Activated T-cell treated with anti-CD3 and anti-CD28 coated beads, Interleukin-2, amount 50 U/mL, for 72 hours (primary cell): ENCODE measurements at regions not wholly inside any gene's neighbourhood (a gene's known extent, or its start where the extent isn't known, plus 50 kb on each side); places are given as distances from the start of the nearest gene placed in this dataset.

Source experiments
- ATAC-seq, 2 donors: fragments of 150-1000 bp; cut with Tn5 transposase; replicated peaks in 1 of 2; 2 replicates each; pipeline ENCODE4 v1.10.0; 2021; ENCODE audit warnings: moderate library complexity in 2 of 2, mild to moderate bottlenecking in 1 of 2
- DNase-seq, 2 donors: peaks; one replicate each; pipeline ENCODE4 v3.0.0; 2021 to 2022; ENCODE audit warnings: mixed read lengths in 1 of 2
- H3K27ac Mint-ChIP-seq: one replicate; pipeline ENCODE4 v1.8.0; 2022; ENCODE audit warnings: mild to moderate bottlenecking, moderate library complexity, mixed read lengths
- H3K27me3 Mint-ChIP-seq: one replicate; pipeline ENCODE4 v1.8.0; 2022; ENCODE audit warnings: low read depth, mixed read lengths
- H3K36me3 Mint-ChIP-seq, 2 donors: one replicate each; pipeline ENCODE4 v1.8.0; 2022; ENCODE audit warnings: mixed read lengths in 2 of 2, mild to moderate bottlenecking in 1 of 2; ENCODE audit not compliant: insufficient read depth in 2 of 2
- H3K4me1 Mint-ChIP-seq: one replicate; pipeline ENCODE4 v1.8.0; 2022; ENCODE audit warnings: low read depth, mixed read lengths
- H3K4me3 Mint-ChIP-seq, 2 donors: one replicate each; pipeline ENCODE4 v1.8.0; 2022; ENCODE audit warnings: mild to moderate bottlenecking in 2 of 2, mixed read lengths in 2 of 2, moderate library complexity in 2 of 2
- H3K9me3 Mint-ChIP-seq, 2 donors: one replicate each; pipeline ENCODE4 v1.8.0; 2022; ENCODE audit warnings: mixed read lengths in 2 of 2

DNA sequence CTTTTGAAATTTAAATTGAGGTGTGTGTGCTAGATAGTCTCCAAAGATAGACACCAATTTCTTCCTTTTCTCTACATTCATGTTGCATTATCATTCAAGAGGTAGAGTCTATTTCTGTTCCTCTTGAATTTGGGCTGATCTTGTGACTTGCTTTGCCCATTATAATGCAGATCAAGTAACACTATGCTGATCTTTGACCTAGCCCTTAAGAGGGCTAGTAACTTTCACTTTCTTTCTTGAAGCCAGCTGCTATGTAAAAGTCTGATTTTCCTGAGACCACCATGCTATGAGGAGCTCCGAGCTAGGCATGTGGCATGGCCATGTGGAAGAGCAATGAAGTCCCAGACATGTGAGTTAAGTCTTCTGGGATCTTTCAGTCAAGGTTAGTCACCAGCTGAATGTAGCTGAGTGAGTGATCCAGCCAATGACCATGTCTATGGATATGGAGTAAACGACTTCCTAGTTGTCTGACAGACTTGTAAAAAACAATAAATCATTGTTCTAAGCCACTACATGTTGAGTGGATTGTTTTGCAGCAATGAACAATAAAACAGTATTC is 189.4 kb upstream of the CWC22 start:
- Mint-ChIP-seq H3K36me3 (no peaks in the 10 kb centered on the region), H3K4me1 (no peaks in the 10 kb centered on the region), H3K27ac (no peak overlapping the region), H3K9me3 (peaks cover 0 to 1% of the 10 kb centered on the region in 2 donors), H3K4me3 (peak overlapping the region in 1 of 2 donors; percentile 53), H3K27me3 (peaks cover 6% of the 10 kb centered on the region)
- ATAC-seq (no peak), DNase-seq (no peak)

DNA sequence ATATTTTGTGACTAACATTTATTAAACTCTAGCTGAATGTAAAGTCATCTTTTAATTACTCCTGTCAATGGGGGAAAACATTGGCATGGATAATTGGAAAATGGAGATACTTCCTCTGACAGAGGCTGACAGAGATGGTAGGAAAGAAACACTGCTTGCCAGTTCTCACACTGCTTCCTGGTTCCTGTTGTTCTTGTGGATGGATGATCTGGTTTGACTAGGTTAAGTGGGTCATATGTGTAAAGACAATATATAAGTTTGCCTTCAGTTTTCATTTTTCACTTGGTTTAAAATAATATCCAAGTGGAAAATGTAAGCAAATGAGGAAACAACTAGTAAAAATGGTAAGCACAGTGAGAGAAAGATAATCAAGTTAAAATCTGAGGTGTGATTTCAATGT is 188.8 kb upstream of the CWC22 start:
- no peaks in the 10 kb centered on the region for H3K4me1 Mint-ChIP-seq

DNA sequence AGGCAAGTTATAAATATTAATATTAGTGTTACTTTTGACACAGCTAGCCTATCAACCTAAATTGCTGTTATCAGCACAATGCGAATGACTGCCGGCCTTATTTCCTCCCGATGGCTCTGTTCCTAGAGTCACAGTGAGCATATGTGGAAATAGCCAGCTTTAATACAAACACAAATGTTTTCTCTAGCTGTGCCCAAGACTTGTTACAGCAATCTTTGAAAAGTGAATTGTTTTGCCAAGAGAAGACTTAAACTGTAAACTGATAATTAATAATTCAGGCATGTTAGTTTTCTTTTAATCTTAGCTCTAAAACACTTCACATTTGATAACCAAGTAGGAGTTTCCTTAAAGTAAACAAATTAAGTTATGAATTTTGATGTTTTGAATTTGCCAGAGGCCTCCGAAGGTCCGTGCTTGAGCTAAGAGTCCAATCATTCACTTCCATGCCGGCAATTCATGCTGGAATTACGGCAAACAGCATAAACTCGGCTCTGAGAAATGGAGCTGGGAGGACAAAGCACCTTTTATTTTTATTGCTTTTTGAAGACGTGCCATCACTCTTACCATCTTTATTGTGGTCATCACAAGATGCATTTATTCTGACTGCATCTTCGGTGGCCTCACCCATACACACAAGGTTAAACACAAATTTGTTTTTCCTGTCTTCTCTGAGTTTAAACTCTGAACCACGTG is 184.5 kb upstream of the CWC22 start:
- Mint-ChIP-seq H3K27me3 (peaks cover 6% of the 10 kb centered on the region), H3K9me3 (peaks cover 0 to 3% of the 10 kb centered on the region in 2 donors), H3K27ac (no peak overlapping the region), H3K36me3 (no peaks in the 10 kb centered on the region), H3K4me1 (no peaks in the 10 kb centered on the region), H3K4me3 (no peak overlapping the region)
- DNase-seq, result no peak
- ATAC-seq, result no peak

More for the DNA sequence above, 188.8 kb upstream of the CWC22 start:
- no peak overlapping the region for H3K27ac Mint-ChIP-seq
- H3K9me3 Mint-ChIP-seq, result peaks cover 0 to 1% of the 10 kb centered on the region in 2 donors
- DNase-seq, result no peak
- H3K36me3 Mint-ChIP-seq, result no peaks in the 10 kb centered on the region
- H3K27me3 Mint-ChIP-seq, result peaks cover 6% of the 10 kb centered on the region
- H3K4me3 Mint-ChIP-seq, result no peak overlapping the region
- ATAC-seq, result no peak

DNA sequence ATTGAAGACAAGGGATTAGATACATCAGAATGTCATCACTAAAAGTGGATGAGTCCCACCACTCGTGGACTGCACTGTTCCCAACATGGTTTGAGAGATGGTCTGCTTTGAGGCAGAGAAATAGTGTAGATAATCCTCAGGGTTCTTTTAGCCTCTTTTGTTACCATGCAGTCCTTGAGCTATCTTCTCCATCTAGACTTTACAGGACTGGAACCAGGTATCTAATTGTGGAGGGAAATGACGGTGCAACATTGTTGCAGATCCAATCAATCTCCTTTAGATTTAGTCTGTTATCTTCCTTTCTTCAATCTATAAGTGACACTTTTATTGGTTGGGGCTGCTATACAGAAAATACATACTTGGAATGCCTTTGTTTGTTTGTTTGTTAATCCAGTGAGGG is 183.8 kb upstream of the CWC22 start:
- ATAC-seq, result no peak
- Mint-ChIP-seq H3K36me3 (no peaks in the 10 kb centered on the region), H3K4me1 (no peaks in the 10 kb centered on the region), H3K27me3 (peaks cover 6% of the 10 kb centered on the region), H3K4me3 (no peak overlapping the region), H3K9me3 (peaks cover 0 to 3% of the 10 kb centered on the region in 2 donors), H3K27ac (no peak overlapping the region)
- DNase-seq, result no peak

DNA sequence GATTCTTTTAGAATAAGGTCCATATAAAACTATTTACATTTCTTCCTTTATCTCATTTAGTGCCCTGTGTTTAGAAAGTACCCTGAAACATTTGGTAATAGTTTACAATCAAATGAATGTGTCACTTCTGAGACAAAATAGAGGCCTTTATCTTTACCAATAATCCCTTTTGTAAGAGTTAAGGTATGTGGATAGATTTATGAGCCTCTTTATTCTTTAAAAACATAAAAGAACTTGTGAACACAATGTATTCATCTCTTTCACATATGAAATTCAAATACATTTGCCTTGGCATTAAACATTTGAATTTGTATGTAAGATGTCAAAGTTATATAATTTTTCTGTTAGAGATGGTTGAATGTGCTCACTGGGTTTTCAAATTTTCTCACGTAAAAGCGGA is 180.5 kb upstream of the CWC22 start:
- DNase-seq, result no peak

GRCh38 chr2:180184506-180184905 is 177.4 kb upstream of the CWC22 start:
- Mint-ChIP-seq H3K4me1 (no peaks in the 10 kb centered on the region), H3K9me3 (no peaks in the 10 kb centered on the region), H3K27ac (no peak overlapping the region), H3K27me3 (no peaks in the 10 kb centered on the region), H3K36me3 (no peaks in the 10 kb centered on the region), H3K4me3 (no peak overlapping the region)
- DNase-seq, result no peak
- ATAC-seq, result no peak

More for the DNA sequence above, 180.5 kb upstream of the CWC22 start:
- no peaks in the 10 kb centered on the region for H3K36me3 Mint-ChIP-seq
- H3K4me1 Mint-ChIP-seq, result no peaks in the 10 kb centered on the region
- no peak overlapping the region for H3K27ac Mint-ChIP-seq
- no peak overlapping the region for H3K4me3 Mint-ChIP-seq
- H3K9me3 Mint-ChIP-seq, result peaks cover 0 to 2% of the 10 kb centered on the region in 2 donors
- H3K27me3 Mint-ChIP-seq, result no peaks in the 10 kb centered on the region
- ATAC-seq, result no peak

DNA sequence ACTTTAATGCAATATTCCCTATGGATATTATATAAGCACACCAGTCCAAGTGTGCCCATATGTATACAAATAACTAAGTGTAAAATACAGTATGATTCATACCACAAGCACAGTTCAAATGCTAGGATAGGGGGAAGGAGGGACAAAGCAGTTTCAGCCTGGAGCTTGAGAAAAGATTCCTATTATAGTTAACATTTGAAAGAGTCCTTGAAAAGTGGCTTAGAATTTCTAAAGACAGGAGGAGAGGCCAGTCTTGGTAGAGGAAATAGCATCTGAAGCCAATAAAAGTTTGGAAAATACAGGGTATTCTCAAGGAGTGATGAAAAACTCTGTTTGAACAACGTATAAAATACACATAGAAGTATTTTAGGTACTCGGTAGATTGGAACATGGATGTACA is 173.4 kb upstream of the CWC22 start:
- Mint-ChIP-seq H3K36me3 (no peaks in the 10 kb centered on the region), H3K4me3 (no peak overlapping the region), H3K27me3 (no peaks in the 10 kb centered on the region), H3K9me3 (no peaks in the 10 kb centered on the region), H3K27ac (no peak overlapping the region), H3K4me1 (no peaks in the 10 kb centered on the region)
- no peak for DNase-seq
- ATAC-seq, result no peak

DNA sequence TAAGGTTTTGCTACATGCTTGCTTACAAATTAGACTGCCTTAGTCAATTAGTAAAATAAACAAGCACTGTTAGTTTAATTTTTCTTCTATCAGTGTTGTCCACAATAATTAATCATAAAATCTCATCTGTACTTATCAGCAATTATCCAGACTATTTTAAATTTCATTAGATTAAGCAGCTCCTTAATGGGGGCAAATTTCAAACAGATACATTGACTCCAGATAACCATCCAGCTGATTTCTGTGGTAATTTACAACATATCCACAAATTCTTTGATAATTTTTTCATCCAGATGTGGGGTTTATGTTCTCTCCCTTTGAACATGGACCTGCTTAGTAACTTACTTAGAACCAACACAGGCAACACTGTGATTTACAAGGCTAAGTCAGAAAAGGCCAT is 170.4 kb upstream of the CWC22 start:
- H3K27ac Mint-ChIP-seq, result no peak overlapping the region
- peaks cover 0 to 2% of the 10 kb centered on the region in 2 donors for H3K9me3 Mint-ChIP-seq
- H3K27me3 Mint-ChIP-seq, result no peaks in the 10 kb centered on the region
- DNase-seq (no peak), ATAC-seq (no peak)
- no peaks in the 10 kb centered on the region for H3K4me1 Mint-ChIP-seq
- no peak overlapping the region for H3K4me3 Mint-ChIP-seq
- no peaks in the 10 kb centered on the region for H3K36me3 Mint-ChIP-seq

GRCh38 chr2:180175736-180176135 is 168.6 kb upstream of the CWC22 start:
- ATAC-seq (no peak), DNase-seq (no peak)
- H3K9me3 Mint-ChIP-seq, result peaks cover 0 to 2% of the 10 kb centered on the region in 2 donors
- no peak overlapping the region for H3K27ac Mint-ChIP-seq
- H3K36me3 Mint-ChIP-seq, result no peaks in the 10 kb centered on the region
- H3K27me3 Mint-ChIP-seq, result no peaks in the 10 kb centered on the region
- H3K4me3 Mint-ChIP-seq, result no peak overlapping the region
- H3K4me1 Mint-ChIP-seq, result no peaks in the 10 kb centered on the region

GRCh38 chr2:180174580-180174979 is 167.5 kb upstream of the CWC22 start:
- Mint-ChIP-seq H3K9me3 (peaks cover 2 to 4% of the 10 kb centered on the region in 2 donors), H3K27ac (no peak overlapping the region), H3K27me3 (no peaks in the 10 kb centered on the region), H3K4me1 (no peaks in the 10 kb centered on the region), H3K4me3 (no peak overlapping the region), H3K36me3 (peaks cover 0 to 2% of the 10 kb centered on the region in 2 donors)
- ATAC-seq (no peak), DNase-seq (no peak)

DNA sequence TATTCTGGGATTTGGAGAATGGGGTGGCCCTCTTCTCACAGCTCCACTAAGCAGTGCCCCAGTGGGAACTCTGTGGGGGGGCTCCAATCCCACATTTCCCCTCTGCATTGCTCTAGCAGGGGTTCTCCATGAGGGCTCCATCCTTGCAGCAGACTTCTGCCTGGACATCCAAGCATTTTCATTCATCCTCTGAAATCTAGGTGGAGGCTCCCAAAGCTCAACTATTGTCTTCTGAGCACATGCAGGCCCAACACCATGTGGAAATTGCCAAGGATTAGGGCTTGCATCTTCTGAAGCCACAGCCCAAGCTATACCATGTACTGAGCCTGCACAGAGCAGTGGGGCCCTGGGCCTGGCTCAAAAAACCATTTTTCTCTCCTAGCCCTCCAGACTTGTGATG is 162.4 kb upstream of the CWC22 start:
- Mint-ChIP-seq H3K9me3 (peaks cover 1 to 6% of the 10 kb centered on the region in 2 donors), H3K27me3 (no peaks in the 10 kb centered on the region), H3K36me3 (peaks cover 0 to 2% of the 10 kb centered on the region in 2 donors), H3K27ac (no peak overlapping the region), H3K4me1 (no peaks in the 10 kb centered on the region), H3K4me3 (no peak overlapping the region)
- DNase-seq (no peak), ATAC-seq (no peak)

- Mint-ChIP-seq H3K4me3 (no peak overlapping the region), H3K4me1 (no peaks in the 10 kb centered on the region)
- ATAC-seq, result no peak
Observed at GRCh38 chr2:180161415-180161814, 154.3 kb upstream of the CWC22 start.

GRCh38 chr2:180159921-180160320 is 152.8 kb upstream of the CWC22 start:
- Mint-ChIP-seq H3K27me3 (no peaks in the 10 kb centered on the region), H3K36me3 (no peaks in the 10 kb centered on the region), H3K27ac (no peak overlapping the region), H3K9me3 (no peaks in the 10 kb centered on the region), H3K4me1 (no peaks in the 10 kb centered on the region), H3K4me3 (no peak overlapping the region)
- no peak for DNase-seq
- no peak for ATAC-seq

More at GRCh38 chr2:180161415-180161814, 154.3 kb upstream of the CWC22 start:
- H3K27me3 Mint-ChIP-seq, result no peaks in the 10 kb centered on the region
- H3K27ac Mint-ChIP-seq, result no peak overlapping the region
- H3K9me3 Mint-ChIP-seq, result no peaks in the 10 kb centered on the region
- DNase-seq, result no peak
- no peaks in the 10 kb centered on the region for H3K36me3 Mint-ChIP-seq

- Mint-ChIP-seq H3K4me1 (no peaks in the 10 kb centered on the region), H3K36me3 (no peaks in the 10 kb centered on the region), H3K4me3 (no peak overlapping the region), H3K9me3 (no peaks in the 10 kb centered on the region), H3K27ac (no peak overlapping the region), H3K27me3 (no peaks in the 10 kb centered on the region)
- DNase-seq (no peak), ATAC-seq (no peak)
Observed at GRCh38 chr2:180158961-180159360, 151.9 kb upstream of the CWC22 start.
